ENCODE measurements at regions not wholly inside any gene's neighbourhood (a gene's known extent, or its start where the extent isn't known, plus 50 kb on each side); places are given as distances from the start of the nearest gene placed in this dataset.

DNA sequence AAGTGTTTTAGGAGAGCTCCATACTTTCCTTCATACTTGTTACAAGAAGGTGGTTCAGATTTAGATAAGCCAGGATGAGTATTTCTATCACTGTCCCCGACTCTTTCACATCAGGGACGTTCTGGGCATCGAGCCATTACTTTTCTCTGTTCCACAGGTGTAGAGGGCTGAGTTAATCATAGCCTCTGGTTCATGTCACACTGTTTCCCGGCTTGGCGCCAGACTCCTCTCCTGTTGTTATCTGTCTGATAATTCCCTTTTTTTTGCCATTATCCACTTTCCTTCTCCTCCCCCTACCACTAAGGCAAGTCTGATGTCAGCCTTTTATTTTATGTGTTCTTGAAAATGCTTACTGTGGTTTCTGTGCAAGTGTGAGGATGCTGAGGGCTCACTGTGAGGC, 593.4 kb downstream of the UTRN start:
- Histone ChIP-seq H3K9me3 (ENCODE audit: low read length) (no peaks in the 10 kb centered on the region), H3K27ac (ENCODE audit: low read depth, low read length, poor library complexity, severe bottlenecking) (no peak overlapping the region), H3K9me2 (ENCODE audit: low read depth, low read length) (no peaks in the 10 kb centered on the region), H3K27me3 (ENCODE audit: insufficient read depth, low read length) (no peaks in the 10 kb centered on the region), H3K79me2 (ENCODE audit: insufficient read depth, low read length) (no peaks in the 10 kb centered on the region), H3K36me3 (ENCODE audit: insufficient read depth, low read length) (no peaks in the 10 kb centered on the region), H3K4me3 (ENCODE audit: low read depth, low read length, poor library complexity, severe bottlenecking) (no peak overlapping the region), H3K9ac (ENCODE audit: low read length) (no peak overlapping the region), H3F3A (ENCODE audit: insufficient read depth, low read length) (no peaks in the 10 kb centered on the region), H3K4me2 (ENCODE audit: low read length) (no peak overlapping the region), H3K4me1 (ENCODE audit: insufficient read depth, low read length, severe bottlenecking) (no peaks in the 10 kb centered on the region), H4K20me1 (ENCODE audit: insufficient read depth, low read length) (no peaks in the 10 kb centered on the region), H2AFZ (ENCODE audit: low read length) (no peak overlapping the region)
- TF ChIP-seq, protein P1, sequence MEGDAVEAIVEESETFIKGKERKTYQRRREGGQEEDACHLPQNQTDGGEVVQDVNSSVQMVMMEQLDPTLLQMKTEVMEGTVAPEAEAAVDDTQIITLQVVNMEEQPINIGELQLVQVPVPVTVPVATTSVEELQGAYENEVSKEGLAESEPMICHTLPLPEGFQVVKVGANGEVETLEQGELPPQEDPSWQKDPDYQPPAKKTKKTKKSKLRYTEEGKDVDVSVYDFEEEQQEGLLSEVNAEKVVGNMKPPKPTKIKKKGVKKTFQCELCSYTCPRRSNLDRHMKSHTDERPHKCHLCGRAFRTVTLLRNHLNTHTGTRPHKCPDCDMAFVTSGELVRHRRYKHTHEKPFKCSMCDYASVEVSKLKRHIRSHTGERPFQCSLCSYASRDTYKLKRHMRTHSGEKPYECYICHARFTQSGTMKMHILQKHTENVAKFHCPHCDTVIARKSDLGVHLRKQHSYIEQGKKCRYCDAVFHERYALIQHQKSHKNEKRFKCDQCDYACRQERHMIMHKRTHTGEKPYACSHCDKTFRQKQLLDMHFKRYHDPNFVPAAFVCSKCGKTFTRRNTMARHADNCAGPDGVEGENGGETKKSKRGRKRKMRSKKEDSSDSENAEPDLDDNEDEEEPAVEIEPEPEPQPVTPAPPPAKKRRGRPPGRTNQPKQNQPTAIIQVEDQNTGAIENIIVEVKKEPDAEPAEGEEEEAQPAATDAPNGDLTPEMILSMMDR (IDR thresholded peaks at IDR 0.05; ENCODE audit: low read length): no peak
- no peak for TF ChIP-seq EZH2 (IDR thresholded peaks at IDR 0.05; ENCODE audit: borderline replicate concordance, low read length)

DNA sequence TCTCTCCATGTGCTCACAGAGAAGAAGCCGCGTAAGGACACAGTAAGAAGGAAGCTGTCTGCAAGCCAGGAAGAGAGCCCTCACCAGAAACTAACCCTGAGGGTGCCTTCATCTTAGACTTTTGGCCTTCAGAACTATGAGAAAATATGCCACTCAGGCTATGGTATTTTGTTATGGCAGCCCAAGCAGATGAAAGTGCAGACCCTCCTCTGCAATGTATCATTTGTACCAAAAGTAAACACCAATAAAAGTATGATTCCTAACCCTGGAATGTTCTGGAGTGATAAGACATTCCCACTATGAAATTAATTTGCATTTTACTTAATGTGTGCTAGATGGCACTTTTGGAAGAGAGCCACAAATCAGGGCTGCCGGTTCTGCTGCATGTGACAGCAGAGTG, 594.3 kb downstream of the UTRN start:
- Histone ChIP-seq H2AFZ (ENCODE audit: low read length) (no peak overlapping the region), H3F3A (ENCODE audit: insufficient read depth, low read length) (no peaks in the 10 kb centered on the region), H3K9ac (ENCODE audit: low read length) (no peak overlapping the region), H3K4me2 (ENCODE audit: low read length) (no peak overlapping the region), H3K9me3 (ENCODE audit: low read length) (no peaks in the 10 kb centered on the region), H4K20me1 (ENCODE audit: insufficient read depth, low read length) (no peaks in the 10 kb centered on the region), H3K36me3 (ENCODE audit: insufficient read depth, low read length) (no peaks in the 10 kb centered on the region), H3K9me2 (ENCODE audit: low read depth, low read length) (no peaks in the 10 kb centered on the region), H3K27me3 (ENCODE audit: insufficient read depth, low read length) (no peaks in the 10 kb centered on the region), H3K79me2 (ENCODE audit: insufficient read depth, low read length) (no peaks in the 10 kb centered on the region), H3K4me3 (ENCODE audit: low read depth, low read length, poor library complexity, severe bottlenecking) (no peak overlapping the region), H3K4me1 (ENCODE audit: insufficient read depth, low read length, severe bottlenecking) (no peaks in the 10 kb centered on the region), H3K27ac (ENCODE audit: low read depth, low read length, poor library complexity, severe bottlenecking) (no peak overlapping the region)
- TF ChIP-seq, protein P1 (IDR thresholded peaks at IDR 0.05; ENCODE audit: low read length): no peak

DNA sequence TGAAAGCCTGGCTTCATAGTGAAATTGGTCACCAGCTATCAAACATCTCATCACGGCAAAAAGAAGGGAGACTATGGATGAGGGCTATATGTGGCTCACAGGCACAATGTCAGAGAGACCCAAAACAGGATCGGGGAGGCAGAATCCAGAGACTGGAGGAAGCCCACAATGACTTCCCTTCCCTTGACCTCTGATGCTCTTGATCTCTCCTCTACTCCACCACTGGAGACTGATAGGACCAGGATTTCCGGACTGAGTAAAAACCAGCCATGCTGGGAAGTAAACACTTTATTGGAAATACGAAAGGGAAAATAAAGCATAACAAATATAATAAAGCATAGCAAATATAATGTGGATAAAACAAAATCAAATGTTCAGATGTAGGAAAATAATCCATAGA, 597.3 kb downstream of the UTRN start:
- Histone ChIP-seq H2AFZ (ENCODE audit: low read length) (no peak overlapping the region), H3K9me2 (ENCODE audit: low read depth, low read length) (no peaks in the 10 kb centered on the region), H3K9me3 (ENCODE audit: low read length) (no peaks in the 10 kb centered on the region), H3K4me3 (ENCODE audit: low read depth, low read length, poor library complexity, severe bottlenecking) (no peak overlapping the region), H4K20me1 (ENCODE audit: insufficient read depth, low read length) (no peaks in the 10 kb centered on the region), H3K36me3 (ENCODE audit: insufficient read depth, low read length) (no peaks in the 10 kb centered on the region), H3K4me1 (ENCODE audit: insufficient read depth, low read length, severe bottlenecking) (no peaks in the 10 kb centered on the region), H3K79me2 (ENCODE audit: insufficient read depth, low read length) (no peaks in the 10 kb centered on the region), H3K9ac (ENCODE audit: low read length) (no peak overlapping the region), H3K27me3 (ENCODE audit: insufficient read depth, low read length) (no peaks in the 10 kb centered on the region), H3F3A (ENCODE audit: insufficient read depth, low read length) (no peaks in the 10 kb centered on the region), H3K4me2 (ENCODE audit: low read length) (no peak overlapping the region), H3K27ac (ENCODE audit: low read depth, low read length, poor library complexity, severe bottlenecking) (no peak overlapping the region)
- no peak for TF ChIP-seq EZH2 (IDR thresholded peaks at IDR 0.05; ENCODE audit: borderline replicate concordance, low read length)
- TF ChIP-seq, protein P1 (IDR thresholded peaks at IDR 0.05; ENCODE audit: low read length): no peak

All from OCI-LY1 (cell line).